ENCODE measurements at regions not wholly inside any gene's neighbourhood (a gene's known extent, or its start where the extent isn't known, plus 50 kb on each side); places are given as distances from the start of the nearest gene placed in this dataset.

DNA sequence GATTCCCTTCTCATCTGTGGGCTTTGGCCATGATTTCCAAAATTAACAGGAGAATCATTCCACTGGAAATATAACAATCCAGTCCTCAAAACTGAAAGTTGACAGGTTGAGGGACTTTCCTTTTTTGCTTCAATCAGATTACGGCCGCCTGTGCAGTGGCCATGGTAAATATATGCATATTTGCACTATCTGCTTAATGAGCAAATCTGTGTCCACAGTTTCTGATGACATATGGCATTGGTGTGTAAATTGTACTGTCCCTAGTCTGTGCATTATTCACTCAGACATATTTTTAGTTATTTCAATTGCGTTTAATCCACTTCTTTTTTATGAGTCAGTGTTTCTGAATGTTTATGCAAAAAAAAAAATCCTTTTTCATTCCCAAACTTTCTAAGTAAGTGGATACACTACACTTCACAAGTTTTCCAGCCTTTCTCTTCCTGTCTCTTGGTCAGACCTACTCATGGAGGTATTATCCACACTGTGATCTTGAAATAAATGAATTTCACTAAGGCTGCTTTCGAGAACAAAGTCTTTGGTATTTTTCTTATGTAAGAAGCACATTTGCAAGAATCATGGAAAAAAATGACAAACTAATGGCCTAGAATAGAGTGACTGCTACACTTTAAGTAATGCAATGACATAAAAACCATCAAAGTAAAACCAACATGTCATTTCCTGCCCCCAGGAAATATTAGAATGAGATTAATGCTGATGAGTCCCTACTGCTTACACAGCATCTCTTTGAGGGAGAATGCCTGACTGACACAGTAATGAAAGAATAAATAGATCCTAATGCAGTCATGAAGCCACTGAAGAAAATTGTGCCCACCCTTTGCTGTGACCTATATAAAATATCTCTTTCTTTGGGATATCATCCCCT, 76.4 kb upstream of the MTNR1B start:
- WGBS, 2 donors, result 70 to 87% methylated on average over 4 of the region's 4 CpGs
- H3K9ac ChIP-seq (ENCODE audit: insufficient read depth in 1 of 2, low read length in 2 of 2), result no peak overlapping the region
- TF ChIP-seq, protein P1, sequence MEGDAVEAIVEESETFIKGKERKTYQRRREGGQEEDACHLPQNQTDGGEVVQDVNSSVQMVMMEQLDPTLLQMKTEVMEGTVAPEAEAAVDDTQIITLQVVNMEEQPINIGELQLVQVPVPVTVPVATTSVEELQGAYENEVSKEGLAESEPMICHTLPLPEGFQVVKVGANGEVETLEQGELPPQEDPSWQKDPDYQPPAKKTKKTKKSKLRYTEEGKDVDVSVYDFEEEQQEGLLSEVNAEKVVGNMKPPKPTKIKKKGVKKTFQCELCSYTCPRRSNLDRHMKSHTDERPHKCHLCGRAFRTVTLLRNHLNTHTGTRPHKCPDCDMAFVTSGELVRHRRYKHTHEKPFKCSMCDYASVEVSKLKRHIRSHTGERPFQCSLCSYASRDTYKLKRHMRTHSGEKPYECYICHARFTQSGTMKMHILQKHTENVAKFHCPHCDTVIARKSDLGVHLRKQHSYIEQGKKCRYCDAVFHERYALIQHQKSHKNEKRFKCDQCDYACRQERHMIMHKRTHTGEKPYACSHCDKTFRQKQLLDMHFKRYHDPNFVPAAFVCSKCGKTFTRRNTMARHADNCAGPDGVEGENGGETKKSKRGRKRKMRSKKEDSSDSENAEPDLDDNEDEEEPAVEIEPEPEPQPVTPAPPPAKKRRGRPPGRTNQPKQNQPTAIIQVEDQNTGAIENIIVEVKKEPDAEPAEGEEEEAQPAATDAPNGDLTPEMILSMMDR (IDR thresholded peaks at IDR 0.05; ENCODE audit: control extremely low read depth, extremely low read depth), result no peak
- no peaks in the 10 kb centered on the region for H3K27me3 ChIP-seq (ENCODE audit: control insufficient read depth in 3 of 3, insufficient read depth in 3 of 3, low read length in 2 of 3)
- H3K36me3 ChIP-seq (ENCODE audit: control insufficient read depth in 4 of 4, insufficient read depth in 4 of 4, low read length in 4 of 4), result peaks cover 0 to 14% (median 2%) of the 10 kb centered on the region in 4 donors
- H3K4me1 ChIP-seq (ENCODE audit: control insufficient read depth in 5 of 5, insufficient read depth in 5 of 5, low read length in 5 of 5), result peaks cover 0 to 23% (median 2%) of the 10 kb centered on the region in 5 donors
- H3K4me3 ChIP-seq, result no peak overlapping the region
- DNase-seq, result no peak
- ATAC-seq (ENCODE audit: insufficient read depth, low FRiP score), result no peak
- H3K27ac ChIP-seq (ENCODE audit: low read depth in 1 of 2, low read length in 1 of 2), result no peak overlapping the region
- no peaks in the 10 kb centered on the region for H3K9me3 ChIP-seq (ENCODE audit: control insufficient read depth in 4 of 4, insufficient read depth in 3 of 4, low read length in 3 of 4)

DNA sequence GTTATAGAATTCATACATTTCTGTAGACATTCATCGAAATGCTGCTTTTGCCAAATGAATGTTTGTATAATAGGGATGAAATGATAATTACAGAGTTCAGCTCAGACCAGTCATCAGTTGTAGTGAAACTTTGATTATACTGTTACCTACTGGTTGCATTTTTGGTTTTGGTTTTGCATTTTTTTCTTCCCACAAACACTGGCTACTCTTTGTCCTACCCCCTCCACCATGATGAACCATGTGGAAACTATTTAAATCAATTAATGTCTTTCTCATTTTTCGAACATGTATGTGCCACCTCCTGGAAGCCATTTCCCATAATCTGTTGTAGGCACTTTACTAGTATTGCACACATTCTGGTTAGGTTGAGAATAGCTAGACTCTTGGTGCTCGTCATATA, 75.3 kb upstream of the MTNR1B start:
- H3K27me3 ChIP-seq (ENCODE audit: control insufficient read depth in 3 of 3, insufficient read depth in 3 of 3, low read length in 2 of 3), result no peaks in the 10 kb centered on the region
- H3K9ac ChIP-seq (ENCODE audit: insufficient read depth in 1 of 2, low read length in 2 of 2), result no peak overlapping the region
- ATAC-seq (ENCODE audit: insufficient read depth, low FRiP score), result no peak
- H3K4me3 ChIP-seq, result no peak overlapping the region
- no peak for DNase-seq
- H3K4me1 ChIP-seq (ENCODE audit: control insufficient read depth in 5 of 5, insufficient read depth in 5 of 5, low read length in 5 of 5), result peaks cover 0 to 23% (median 2%) of the 10 kb centered on the region in 5 donors
- no peak overlapping the region for H3K27ac ChIP-seq (ENCODE audit: low read depth in 1 of 2, low read length in 1 of 2)
- H3K36me3 ChIP-seq (ENCODE audit: control insufficient read depth in 4 of 4, insufficient read depth in 4 of 4, low read length in 4 of 4), result peaks cover 0 to 5% (median 0%) of the 10 kb centered on the region in 4 donors
- WGBS, 2 donors, result 90% methylated on average over 3 of the region's 3 CpGs
- TF ChIP-seq, protein P1 (IDR thresholded peaks at IDR 0.05; ENCODE audit: control extremely low read depth, extremely low read depth), result no peak
- H3K9me3 ChIP-seq (ENCODE audit: control insufficient read depth in 4 of 4, insufficient read depth in 3 of 4, low read length in 3 of 4), result no peaks in the 10 kb centered on the region

DNA sequence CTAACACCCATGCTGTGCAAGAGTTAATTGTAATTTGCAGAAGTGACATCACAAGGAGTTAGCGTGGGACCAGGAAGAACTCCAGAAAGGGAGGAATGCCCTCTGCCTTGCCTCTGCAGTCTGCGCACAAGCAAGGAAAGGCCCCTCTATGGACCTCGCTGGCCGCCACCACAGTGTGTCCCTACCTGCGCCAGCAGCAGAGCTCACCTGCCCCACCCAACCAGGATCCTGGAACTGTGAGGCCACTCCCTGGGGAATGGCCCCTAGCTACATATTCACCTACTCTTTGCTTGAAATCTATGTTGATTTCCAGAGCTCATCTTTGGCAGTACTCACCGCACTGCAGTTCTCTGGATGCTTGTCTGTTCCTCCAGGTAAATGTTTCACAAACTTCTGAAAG, 72.0 kb upstream of the MTNR1B start:
- no peak overlapping the region for H3K4me3 ChIP-seq
- H3K27me3 ChIP-seq (ENCODE audit: control insufficient read depth in 3 of 3, insufficient read depth in 3 of 3, low read length in 2 of 3), result no peaks in the 10 kb centered on the region
- H3K9ac ChIP-seq (ENCODE audit: insufficient read depth in 1 of 2, low read length in 2 of 2), result no peak overlapping the region
- 87 to 90% methylated on average over 6 of the region's 6 CpGs for WGBS, 2 donors
- H3K9me3 ChIP-seq (ENCODE audit: control insufficient read depth in 4 of 4, insufficient read depth in 3 of 4, low read length in 3 of 4), result no peaks in the 10 kb centered on the region
- H3K36me3 ChIP-seq (ENCODE audit: control insufficient read depth in 4 of 4, insufficient read depth in 4 of 4, low read length in 4 of 4), result no peaks in the 10 kb centered on the region
- ATAC-seq (ENCODE audit: insufficient read depth, low FRiP score), result no peak
- H3K27ac ChIP-seq (ENCODE audit: low read depth in 1 of 2, low read length in 1 of 2), result no peak overlapping the region
- H3K4me1 ChIP-seq (ENCODE audit: control insufficient read depth in 5 of 5, insufficient read depth in 5 of 5, low read length in 5 of 5), result peaks cover 0 to 7% (median 5%) of the 10 kb centered on the region in 5 donors
- TF ChIP-seq, protein P1 (IDR thresholded peaks at IDR 0.05; ENCODE audit: control extremely low read depth, extremely low read depth), result no peak
- no peak for DNase-seq

Data from lung (tissue), 11 donors.